H9 (cell line): ENCODE measurements at regions not wholly inside any gene's neighbourhood (a gene's known extent, or its start where the extent isn't known, plus 50 kb on each side); places are given as distances from the start of the nearest gene placed in this dataset.

Experiments used
- DNase-seq: peaks from one replicate; pipeline ENCODE4 v3.0.0-alpha.2; 2017
- H2AFZ ChIP-seq: one replicate; pipeline ENCODE4 v1.6.1; 2013; ENCODE audit warnings: mild to moderate bottlenecking, low read length, control low read depth, moderate library complexity
- H2AK5ac ChIP-seq: 2 replicates; pipeline ENCODE4 v1.6.1; 2013; ENCODE audit warnings: low read length, control low read depth, mixed read lengths; ENCODE audit not compliant: insufficient read length
- H2BK120ac ChIP-seq: one replicate; pipeline ENCODE4 v1.6.1; 2013; ENCODE audit warnings: low read depth, mild to moderate bottlenecking, low read length, control low read depth, inconsistent platforms; ENCODE audit not compliant: poor library complexity, severe bottlenecking
- H2BK12ac ChIP-seq: 2 replicates; pipeline ENCODE4 v1.6.1; 2013; ENCODE audit warnings: low read length, control low read depth, mixed read lengths, low read depth; ENCODE audit not compliant: insufficient read length
- H2BK15ac ChIP-seq: 2 replicates; pipeline ENCODE4 v1.6.1; 2013; ENCODE audit warnings: low read depth, low read length, control low read depth
- H2BK20ac ChIP-seq: one replicate; pipeline ENCODE4 v1.6.1; 2013; ENCODE audit warnings: low read depth, mild to moderate bottlenecking, low read length, control low read depth, inconsistent platforms; ENCODE audit not compliant: poor library complexity, severe bottlenecking
- H2BK5ac ChIP-seq: 2 replicates; pipeline ENCODE4 v1.6.1; 2013; ENCODE audit warnings: low read length, control low read depth, mixed read lengths; ENCODE audit not compliant: insufficient read length
- H3K14ac ChIP-seq: 2 replicates; pipeline ENCODE4 v1.6.1; 2013; ENCODE audit warnings: low read length, control low read depth; ENCODE audit not compliant: insufficient read depth
- H3K18ac ChIP-seq: 2 replicates; pipeline ENCODE4 v1.6.1; 2013; ENCODE audit warnings: low read depth, mild to moderate bottlenecking, mixed read lengths, low read length, control low read depth; ENCODE audit not compliant: insufficient read length
- H3K23ac ChIP-seq: 2 replicates; pipeline ENCODE4 v1.6.1; 2013; ENCODE audit warnings: low read length, control low read depth, mixed read lengths, low read depth; ENCODE audit not compliant: insufficient read length
- H3K23me2 ChIP-seq: 2 replicates; pipeline ENCODE4 v1.6.1; 2013; ENCODE audit warnings: low read depth, mild to moderate bottlenecking, mixed read lengths, low read length, control low read depth; ENCODE audit not compliant: insufficient read length, poor library complexity, severe bottlenecking
- H3K27ac ChIP-seq: 2 replicates; pipeline ENCODE4 v1.5.1; 2013; ENCODE audit warnings: low read length, control low read depth, mixed read lengths, low read depth; ENCODE audit not compliant: insufficient read length
- H3K27me3 ChIP-seq: 2 replicates; pipeline ENCODE4 v1.6.1; 2013; ENCODE audit warnings: low read length, control low read depth, inconsistent platforms; ENCODE audit not compliant: insufficient read depth
- H3K4ac ChIP-seq: 2 replicates; pipeline ENCODE4 v1.6.1; 2013; ENCODE audit warnings: low read depth, mild to moderate bottlenecking, control low read depth, inconsistent platforms, low read length, moderate library complexity
- H3K4me1 ChIP-seq: 2 replicates; pipeline ENCODE4 v1.6.1; 2013; ENCODE audit warnings: low read length, control low read depth, inconsistent platforms; ENCODE audit not compliant: insufficient read depth
- H3K4me2 ChIP-seq: 2 replicates; pipeline ENCODE4 v1.6.1; 2013; ENCODE audit warnings: low read length, control low read depth, mixed read lengths; ENCODE audit not compliant: insufficient read length, insufficient read depth
- H3K56ac ChIP-seq: 2 replicates; pipeline ENCODE4 v1.6.1; 2013; ENCODE audit warnings: low read depth, mild to moderate bottlenecking, mixed read lengths, low read length, control low read depth; ENCODE audit not compliant: insufficient read length
- H3K79me1 ChIP-seq: 2 replicates; pipeline ENCODE4 v1.6.1; 2013; ENCODE audit warnings: low read depth, mild to moderate bottlenecking, moderate library complexity, low read length, control low read depth, inconsistent platforms; ENCODE audit not compliant: insufficient read depth, poor library complexity, severe bottlenecking
- H3K79me2 ChIP-seq: 2 replicates; pipeline ENCODE4 v1.6.1; 2013; ENCODE audit warnings: low read length, control low read depth, inconsistent platforms; ENCODE audit not compliant: insufficient read depth
- H3K9ac ChIP-seq: 2 replicates; pipeline ENCODE4 v1.6.1; 2013; ENCODE audit warnings: low read length, control low read depth, mixed read lengths; ENCODE audit not compliant: insufficient read length; ENCODE audit errors: extremely low read depth
- H3K9me3 ChIP-seq: one replicate; pipeline ENCODE4 v1.6.1; 2013; ENCODE audit warnings: low read depth, low read length, inconsistent platforms; ENCODE audit not compliant: control insufficient read depth
- H3T11ph ChIP-seq: one replicate; pipeline ENCODE4 v1.6.1; 2013; ENCODE audit warnings: mild to moderate bottlenecking, low read length, control low read depth, inconsistent platforms
- H4K20me1 ChIP-seq: one replicate; pipeline ENCODE4 v1.6.1; 2013; ENCODE audit not compliant: control insufficient read depth, insufficient read length, insufficient read depth
- H4K5ac ChIP-seq: 2 replicates; pipeline ENCODE4 v1.6.1; 2013; ENCODE audit warnings: low read depth, mild to moderate bottlenecking, mixed read lengths, low read length, control low read depth; ENCODE audit not compliant: insufficient read length
- H4K8ac ChIP-seq: replicated peaks from 2 replicates; pipeline ENCODE4 v1.6.1; 2013; ENCODE audit warnings: low read length, control low read depth, mixed read lengths, low read depth; ENCODE audit not compliant: insufficient read length
- H4K91ac ChIP-seq: 2 replicates; pipeline ENCODE4 v1.6.1; 2013; ENCODE audit warnings: low read depth, mild to moderate bottlenecking, moderate library complexity, mixed read lengths, low read length, control low read depth; ENCODE audit not compliant: insufficient read length
- H3K27ac Mint-ChIP-seq, 3 experiments: 2 replicates in 2 of 3; 3 replicates in 1 of 3; pipeline ENCODE4 v1.8.0; 2020 to 2021; ENCODE audit warnings: mixed read lengths in 3 of 3, mild to moderate bottlenecking in 1 of 3, moderate library complexity in 1 of 3
- H3K27me3 Mint-ChIP-seq: 2 replicates; pipeline ENCODE4 v1.8.0; 2021; ENCODE audit warnings: low read depth, mild to moderate bottlenecking, moderate library complexity, mixed read lengths
- H3K36me3 Mint-ChIP-seq, 3 experiments: 2 replicates in 2 of 3; 3 replicates in 1 of 3; pipeline ENCODE4 v1.8.0; 2020 to 2021; ENCODE audit warnings: low read depth in 3 of 3, mixed read lengths in 3 of 3; ENCODE audit not compliant: insufficient read depth in 1 of 3
- H3K4me1 Mint-ChIP-seq, 2 experiments: 2 replicates each; pipeline ENCODE4 v1.8.0; 2020; ENCODE audit warnings: mixed read lengths in 2 of 2
- H3K4me3 Mint-ChIP-seq, 2 experiments: 2 replicates in 1 of 2; 3 replicates in 1 of 2; pipeline ENCODE4 v1.8.0; 2020 to 2021; ENCODE audit warnings: mild to moderate bottlenecking in 2 of 2, mixed read lengths in 2 of 2, moderate library complexity in 1 of 2
- H3K9me3 Mint-ChIP-seq, 2 experiments: 2 replicates in 1 of 2; 3 replicates in 1 of 2; pipeline ENCODE4 v1.8.0; 2020; ENCODE audit warnings: mild to moderate bottlenecking in 2 of 2, mixed read lengths in 2 of 2, moderate library complexity in 1 of 2
- CTCF ChIP-seq: fragments of 200-600 bp; sonication (generic); conservative IDR thresholded peaks from 3 replicates; pipeline ENCODE4 v1.8.0; 2021; ENCODE audit warnings: antibody characterized with exemption, mild to moderate bottlenecking
- WGBS: extraction: QIAGEN DNeasy Blood & Tissue Kit; methylation state at CpG from one replicate; pipeline ENCODE4 v1.1.7; 2013; ENCODE audit warnings: missing lambda C conversion rate, low lambda C conversion rate, mixed read lengths; ENCODE audit not compliant: insufficient read length; ENCODE audit errors: extremely low coverage; 5-methylcytosine and 5-hydroxymethylcytosine counted together

DNA sequence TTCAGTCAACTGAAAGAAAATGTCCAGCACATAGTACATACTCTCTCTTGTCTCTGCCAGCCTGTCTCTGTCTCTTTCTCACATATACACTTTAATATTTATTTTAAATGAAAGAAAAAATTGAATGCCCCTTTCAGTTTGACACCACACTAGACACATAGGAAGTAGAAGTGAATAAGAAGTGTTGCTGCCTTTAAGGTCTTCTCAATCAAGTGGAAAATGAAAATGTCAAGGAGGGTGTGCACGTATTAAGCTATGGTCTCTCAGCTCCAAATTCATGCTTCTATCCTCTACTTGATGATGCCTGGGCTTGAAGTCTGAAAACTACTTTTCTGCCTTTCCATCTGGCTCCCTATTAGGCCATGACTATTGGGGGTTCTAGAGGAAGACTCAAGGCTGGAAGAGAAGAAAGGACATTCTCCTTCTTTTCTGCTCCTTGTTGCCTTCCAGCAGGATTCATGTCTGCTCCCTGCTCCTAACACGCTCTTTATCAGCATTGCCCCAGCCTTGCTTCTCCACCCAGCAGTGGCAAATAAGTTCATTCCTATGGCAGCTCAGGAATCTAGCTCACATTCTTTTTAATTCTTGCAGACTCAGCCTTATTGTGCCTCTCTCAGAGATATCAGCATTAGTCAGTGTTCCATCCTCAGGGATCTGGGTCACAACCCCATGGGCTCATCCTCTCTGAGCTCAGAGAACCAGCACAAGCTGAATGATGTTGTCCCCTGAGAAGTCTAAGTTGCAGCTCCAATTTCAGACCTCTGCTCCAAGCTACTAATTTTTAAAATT, 609.1 kb upstream of the GRM7 start:
- no peaks in the 10 kb centered on the region for H3K23me2 ChIP-seq
- H3K27me3 ChIP-seq = no peaks in the 10 kb centered on the region
- no peak overlapping the region for H3K4ac ChIP-seq
- H2AK5ac ChIP-seq = no peak overlapping the region
- no peak overlapping the region for H3K18ac ChIP-seq
- no peak overlapping the region for H4K91ac ChIP-seq
- H2BK120ac ChIP-seq = no peak overlapping the region
- no peak overlapping the region for H4K5ac ChIP-seq
- no peak overlapping the region for H3K23ac ChIP-seq
- no peak overlapping the region for H3K14ac ChIP-seq
- H3K4me1 Mint-ChIP-seq = peaks cover 0 to 4% of the 10 kb centered on the region in 2 experiments; a peak in 1 of 4 replicates
- peaks cover 11 to 13% of the 10 kb centered on the region in 2 experiments for H3K9me3 Mint-ChIP-seq
- H3K27ac Mint-ChIP-seq = no peak overlapping the region
- no peak overlapping the region for H3T11ph ChIP-seq
- no peak overlapping the region for H2AFZ ChIP-seq
- no peaks in the 10 kb centered on the region for H3K4me1 ChIP-seq
- H3K4me3 Mint-ChIP-seq = no peak overlapping the region
- no peak overlapping the region for H3K56ac ChIP-seq
- no peak overlapping the region for H4K8ac ChIP-seq
- no CpG with 5 or more reads among the region's 2 CpGs for WGBS
- H4K20me1 ChIP-seq = no peaks in the 10 kb centered on the region
- H3K9me3 ChIP-seq = no peaks in the 10 kb centered on the region
- no peak overlapping the region for H3K27ac ChIP-seq
- H2BK20ac ChIP-seq = no peak overlapping the region
- H2BK15ac ChIP-seq = no peak overlapping the region
- no peak overlapping the region for H2BK5ac ChIP-seq
- no peaks in the 10 kb centered on the region for H3K27me3 Mint-ChIP-seq
- no peak overlapping the region for H3K9ac ChIP-seq
- H3K79me2 ChIP-seq = no peaks in the 10 kb centered on the region
- no peak overlapping the region for H3K4me2 ChIP-seq
- no peaks in the 10 kb centered on the region for H3K79me1 ChIP-seq
- H2BK12ac ChIP-seq = no peak overlapping the region
- no peak for DNase-seq
- peaks cover 0 to 6% (median 4%) of the 10 kb centered on the region in 3 experiments; a peak in 4 of 7 replicates for H3K36me3 Mint-ChIP-seq
- TF ChIP-seq CTCF = no peak
